GM12873 (cell line): ENCODE measurements at regions not wholly inside any gene's neighbourhood (a gene's known extent, or its start where the extent isn't known, plus 50 kb on each side); places are given as distances from the start of the nearest gene placed in this dataset.

Experiments
- TF ChIP-seq, protein P1 (sequence below): IDR thresholded peaks from 2 replicates; pipeline ENCODE4 v1.5.1; 2012; ENCODE audit warnings: low read depth, mild to moderate bottlenecking, moderate library complexity, low read length, control low read depth; ENCODE audit not compliant: insufficient read depth; ENCODE audit errors: missing control alignments

DNA sequence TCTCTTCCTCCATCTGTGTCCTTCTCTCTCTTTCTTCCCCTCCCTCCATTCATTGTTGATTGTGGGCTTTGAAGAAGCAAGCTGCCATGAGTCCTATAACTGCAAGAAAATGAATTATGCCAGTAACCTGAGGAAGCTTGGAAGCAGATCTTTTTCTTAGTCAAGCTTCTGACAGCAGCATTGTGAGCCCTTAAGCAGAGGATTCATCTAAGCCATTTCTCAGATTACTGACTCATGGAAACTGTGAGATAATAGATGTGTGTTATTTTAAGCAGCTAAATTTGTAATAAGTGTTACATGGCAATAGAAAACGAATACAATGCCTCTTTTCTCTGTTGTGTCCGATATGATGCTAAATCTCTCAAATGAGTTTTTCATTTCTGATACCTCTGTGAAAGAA lies 1109.7 kb downstream of the CDH11 start:
- TF ChIP-seq, protein P1, sequence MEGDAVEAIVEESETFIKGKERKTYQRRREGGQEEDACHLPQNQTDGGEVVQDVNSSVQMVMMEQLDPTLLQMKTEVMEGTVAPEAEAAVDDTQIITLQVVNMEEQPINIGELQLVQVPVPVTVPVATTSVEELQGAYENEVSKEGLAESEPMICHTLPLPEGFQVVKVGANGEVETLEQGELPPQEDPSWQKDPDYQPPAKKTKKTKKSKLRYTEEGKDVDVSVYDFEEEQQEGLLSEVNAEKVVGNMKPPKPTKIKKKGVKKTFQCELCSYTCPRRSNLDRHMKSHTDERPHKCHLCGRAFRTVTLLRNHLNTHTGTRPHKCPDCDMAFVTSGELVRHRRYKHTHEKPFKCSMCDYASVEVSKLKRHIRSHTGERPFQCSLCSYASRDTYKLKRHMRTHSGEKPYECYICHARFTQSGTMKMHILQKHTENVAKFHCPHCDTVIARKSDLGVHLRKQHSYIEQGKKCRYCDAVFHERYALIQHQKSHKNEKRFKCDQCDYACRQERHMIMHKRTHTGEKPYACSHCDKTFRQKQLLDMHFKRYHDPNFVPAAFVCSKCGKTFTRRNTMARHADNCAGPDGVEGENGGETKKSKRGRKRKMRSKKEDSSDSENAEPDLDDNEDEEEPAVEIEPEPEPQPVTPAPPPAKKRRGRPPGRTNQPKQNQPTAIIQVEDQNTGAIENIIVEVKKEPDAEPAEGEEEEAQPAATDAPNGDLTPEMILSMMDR: no peak

DNA sequence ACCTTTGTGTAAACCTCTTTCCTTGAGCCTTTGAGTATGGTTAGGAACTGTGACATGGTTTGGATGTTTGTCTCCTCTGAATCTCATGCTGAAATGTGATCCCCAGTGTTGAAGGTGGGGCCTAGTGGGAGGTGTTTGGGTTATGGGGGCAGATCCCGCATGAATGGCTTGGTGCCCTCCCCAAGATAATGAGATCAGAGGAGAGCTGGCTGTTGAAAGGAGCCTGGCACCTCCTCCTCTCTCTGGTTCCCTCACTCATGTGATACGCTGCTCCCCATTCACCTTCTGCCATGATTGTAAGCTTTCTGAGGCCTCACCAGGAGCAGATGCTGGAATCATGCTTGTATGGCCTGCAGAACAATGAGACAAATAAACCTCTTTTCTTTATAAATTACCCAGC lies 1110.2 kb downstream of the CDH11 start:
- TF ChIP-seq, protein P1: no peak

DNA sequence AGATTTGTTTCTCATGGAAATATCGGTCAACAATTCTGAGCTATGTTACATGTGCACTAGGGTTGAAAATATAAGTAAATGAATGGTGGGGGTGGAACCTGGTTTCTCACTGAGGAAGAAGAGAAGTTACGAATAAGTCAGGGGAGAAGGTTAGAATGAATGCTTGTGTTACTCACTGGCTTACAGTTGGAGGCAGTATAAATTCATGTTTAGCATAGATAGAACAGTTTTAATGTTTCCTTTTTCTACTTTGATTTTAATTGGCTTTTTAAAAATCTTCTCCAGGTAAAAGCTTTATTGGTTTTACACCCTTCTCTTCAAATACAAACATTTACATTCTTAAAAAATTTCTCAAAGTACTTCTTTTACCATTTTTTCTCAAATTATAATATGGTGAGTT lies 1113.7 kb downstream of the CDH11 start:
- TF ChIP-seq, protein P1: no peak

DNA sequence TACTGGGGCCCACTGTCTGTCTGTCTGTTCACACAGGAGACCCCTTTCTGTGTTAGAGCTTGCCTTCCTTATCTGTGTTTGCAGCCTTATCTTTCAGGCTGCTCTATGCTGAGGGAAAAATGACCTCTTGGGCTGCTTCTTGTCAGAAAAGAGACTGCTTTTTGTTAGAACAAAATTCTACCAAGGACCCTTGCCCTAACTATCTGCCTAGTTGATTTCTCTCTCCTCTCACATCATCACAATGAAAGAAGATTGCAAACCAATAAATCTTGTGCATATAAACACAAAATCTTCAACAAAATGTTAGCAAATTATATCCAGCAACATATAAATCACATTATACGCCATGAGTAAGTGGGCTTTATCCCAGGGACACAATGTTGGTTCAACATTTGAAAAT lies 1117.7 kb downstream of the CDH11 start:
- TF ChIP-seq, protein P1: no peak

DNA sequence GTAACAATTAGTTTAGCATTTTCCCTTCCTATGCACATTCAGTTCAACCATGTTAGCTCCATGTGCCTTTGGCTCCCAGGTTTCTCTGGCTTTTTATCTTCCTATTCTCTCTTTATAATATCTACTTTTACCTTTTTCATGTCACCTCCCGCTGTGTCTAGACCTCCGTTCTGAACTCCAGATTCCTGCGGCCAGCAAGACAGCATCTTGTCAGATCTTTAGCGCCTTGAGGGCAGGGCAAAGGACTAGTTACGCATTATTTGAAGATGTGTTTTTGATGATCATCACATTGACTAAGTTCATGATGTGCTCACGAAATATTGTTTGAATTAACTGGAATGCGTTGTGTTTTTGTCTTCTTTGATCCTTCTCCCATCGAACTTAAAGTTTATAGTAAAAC lies 1126.8 kb downstream of the CDH11 start:
- TF ChIP-seq, protein P1: no peak

DNA sequence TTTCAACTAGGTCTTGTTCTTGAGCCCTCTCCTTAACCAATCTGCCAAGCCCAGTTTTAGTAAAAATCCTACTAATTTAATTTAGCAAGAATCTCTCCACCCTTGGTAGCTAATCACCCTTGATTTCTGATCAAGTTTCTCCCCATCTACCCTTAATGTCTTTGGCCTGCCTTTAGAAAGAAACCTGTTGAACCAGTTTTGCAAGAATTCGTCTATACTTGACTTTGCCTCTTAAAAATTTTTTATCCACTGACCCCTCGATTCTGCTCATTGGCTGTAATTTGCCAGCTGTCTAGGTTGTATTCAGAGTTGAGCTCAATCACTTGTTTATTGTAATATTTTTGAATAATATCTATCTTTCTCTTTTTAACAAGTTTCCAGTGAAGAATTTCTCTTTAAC lies 1138.5 kb downstream of the CDH11 start:
- TF ChIP-seq, protein P1: no peak

DNA sequence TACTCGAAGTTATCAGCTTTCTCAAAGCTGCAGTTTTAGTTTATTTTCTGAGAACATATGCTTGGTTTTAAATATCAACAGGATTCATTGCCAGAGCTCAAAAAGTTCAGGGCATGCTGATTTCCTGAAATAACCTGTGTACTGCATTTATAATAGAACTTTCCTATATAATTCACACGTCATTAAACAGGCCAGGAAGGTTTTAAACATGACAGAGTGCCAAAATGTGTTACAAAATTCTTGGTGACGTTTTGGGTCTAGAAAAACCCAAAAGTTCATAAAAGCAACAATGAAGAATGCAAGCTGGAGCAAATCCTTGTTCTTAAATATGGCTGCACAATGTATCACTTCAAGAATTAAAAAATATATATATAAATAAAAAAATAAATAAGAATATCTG lies 1139.1 kb downstream of the CDH11 start:
- TF ChIP-seq, protein P1: no peak

DNA sequence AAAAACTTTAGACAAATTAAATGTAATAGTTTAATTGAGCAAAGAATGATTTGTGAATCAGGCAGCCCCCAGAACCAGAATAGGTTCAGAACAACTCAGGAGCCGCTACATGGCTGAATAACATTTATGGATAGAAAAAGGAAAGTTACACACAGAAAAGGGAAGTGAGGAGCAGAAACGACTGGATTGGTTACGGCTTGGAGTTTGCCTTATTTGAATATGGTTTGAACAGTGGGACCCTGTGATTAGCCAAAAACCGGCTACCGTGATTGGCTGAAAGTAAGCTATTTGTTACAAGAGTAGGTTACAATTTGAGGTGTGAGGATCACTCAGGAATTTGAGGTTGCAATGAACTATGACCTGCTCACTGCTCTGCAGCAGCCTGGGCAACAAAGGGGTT lies 1139.8 kb downstream of the CDH11 start:
- TF ChIP-seq, protein P1: no peak
